OCI-LY1 (cell line): ENCODE measurements at regions not wholly inside any gene's neighbourhood (a gene's known extent, or its start where the extent isn't known, plus 50 kb on each side); places are given as distances from the start of the nearest gene placed in this dataset.

Experiments
- H2AFZ ChIP-seq: fragments of 200-600 bp; sonication (generic), shearing (Covaris generic); 2 replicates; pipeline ENCODE4 v1.6.0; 2014; ENCODE audit warnings: antibody characterized with exemption, mild to moderate bottlenecking, low read length
- H3F3A ChIP-seq: fragments of 200-600 bp; sonication (generic), shearing (Covaris generic); 2 replicates; pipeline ENCODE4 v1.6.0; 2014; ENCODE audit warnings: mild to moderate bottlenecking, antibody characterized with exemption, low read length, moderate library complexity; ENCODE audit not compliant: insufficient read depth
- H3K27ac ChIP-seq: fragments of 200-600 bp; sonication (generic); 2 replicates; pipeline ENCODE4 v1.5.1; 2014; ENCODE audit warnings: low read length, mixed run types, mild to moderate bottlenecking, low read depth; ENCODE audit not compliant: poor library complexity, severe bottlenecking
- H3K27me3 ChIP-seq: fragments of 200-600 bp; sonication (generic); 2 replicates; pipeline ENCODE4 v1.6.0; 2014; ENCODE audit warnings: antibody characterized with exemption, mild to moderate bottlenecking, low read length, moderate library complexity; ENCODE audit not compliant: insufficient read depth
- H3K36me3 ChIP-seq: fragments of 200-600 bp; sonication (generic); 2 replicates; pipeline ENCODE4 v1.6.1; 2014; ENCODE audit warnings: mild to moderate bottlenecking, antibody characterized with exemption, low read length, moderate library complexity, mixed read lengths; ENCODE audit not compliant: insufficient read depth
- H3K4me1 ChIP-seq: fragments of 200-600 bp; sonication (generic); 2 replicates; pipeline ENCODE4 v1.5.1; 2014; ENCODE audit warnings: mild to moderate bottlenecking, low read length, moderate library complexity; ENCODE audit not compliant: insufficient read depth, severe bottlenecking
- H3K4me2 ChIP-seq: fragments of 200-600 bp; sonication (generic), shearing (Covaris generic); 2 replicates; pipeline ENCODE4 v1.6.1; 2014; ENCODE audit warnings: low read length
- H3K4me3 ChIP-seq: fragments of 200-600 bp; sonication (generic); 2 replicates; pipeline ENCODE4 v1.5.1; 2014; ENCODE audit warnings: low read length, low read depth, mild to moderate bottlenecking, mixed read lengths; ENCODE audit not compliant: poor library complexity, severe bottlenecking
- H3K79me2 ChIP-seq: fragments of 200-600 bp; shearing (Covaris generic); 2 replicates; pipeline ENCODE4 v1.6.1; 2016; ENCODE audit warnings: mixed run types, low read length, mixed read lengths; ENCODE audit not compliant: insufficient read depth
- H3K9ac ChIP-seq: fragments of 200-600 bp; sonication (generic), shearing (Covaris generic); 2 replicates; pipeline ENCODE4 v1.6.1; 2014; ENCODE audit warnings: mild to moderate bottlenecking, low read length, mixed read lengths
- H3K9me2 ChIP-seq: fragments of 200-600 bp; sonication (generic), shearing (Covaris generic); 2 replicates; pipeline ENCODE4 v1.6.1; 2014; ENCODE audit warnings: low read depth, mild to moderate bottlenecking, low read length, mixed read lengths
- H3K9me3 ChIP-seq: fragments of 200-600 bp; shearing (Covaris generic); 2 replicates; pipeline ENCODE4 v1.6.1; 2014; ENCODE audit warnings: low read length, mixed read lengths
- H4K20me1 ChIP-seq: fragments of 200-600 bp; sonication (generic), shearing (Covaris generic); 2 replicates; pipeline ENCODE4 v1.6.0; 2016; ENCODE audit warnings: mild to moderate bottlenecking, low read length; ENCODE audit not compliant: insufficient read depth
- EZH2 ChIP-seq: fragments of 200-600 bp; sonication (generic), shearing (Covaris generic); IDR thresholded peaks from 2 replicates; pipeline ENCODE4 v1.8.0; 2017; ENCODE audit warnings: borderline replicate concordance, mixed run types, mild to moderate bottlenecking, antibody characterized with exemption, low read length, moderate library complexity, mixed read lengths
- TF ChIP-seq, protein P1 (sequence below): fragments of 200-600 bp; sonication (generic), shearing (Covaris generic); IDR thresholded peaks from 2 replicates; pipeline ENCODE4 v1.5.1; 2017; ENCODE audit warnings: mild to moderate bottlenecking, antibody characterized with exemption, low read length, moderate library complexity, mixed read lengths

DNA sequence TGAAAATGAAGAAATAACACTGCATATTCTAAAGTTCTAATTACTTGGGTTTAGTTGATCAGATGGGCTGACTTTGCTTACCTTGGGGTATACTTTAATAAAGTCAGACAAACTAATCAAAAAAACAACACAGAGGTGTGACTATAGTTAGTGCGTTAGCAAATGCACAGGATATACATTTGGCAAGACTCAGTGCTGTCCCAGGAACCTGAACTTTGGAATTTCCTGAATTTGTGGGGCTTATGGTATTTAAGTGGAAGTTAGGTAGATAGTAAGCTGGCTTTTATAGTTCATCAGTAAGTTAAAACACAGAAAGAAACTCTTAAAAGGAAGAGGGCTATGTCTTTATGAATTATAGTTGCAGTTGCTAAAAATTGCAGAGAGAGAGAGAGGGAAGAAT is 302.6 kb upstream of the DDI1 start:
- H3K79me2 ChIP-seq = no peaks in the 10 kb centered on the region
- H3K4me2 ChIP-seq = no peak overlapping the region
- no peaks in the 10 kb centered on the region for H3F3A ChIP-seq
- H3K36me3 ChIP-seq = no peaks in the 10 kb centered on the region
- H3K4me3 ChIP-seq = no peak overlapping the region
- H3K27ac ChIP-seq = no peak overlapping the region
- no peak overlapping the region for H2AFZ ChIP-seq
- no peaks in the 10 kb centered on the region for H4K20me1 ChIP-seq
- no peaks in the 10 kb centered on the region for H3K9me3 ChIP-seq
- TF ChIP-seq EZH2 = no peak
- TF ChIP-seq, protein P1, sequence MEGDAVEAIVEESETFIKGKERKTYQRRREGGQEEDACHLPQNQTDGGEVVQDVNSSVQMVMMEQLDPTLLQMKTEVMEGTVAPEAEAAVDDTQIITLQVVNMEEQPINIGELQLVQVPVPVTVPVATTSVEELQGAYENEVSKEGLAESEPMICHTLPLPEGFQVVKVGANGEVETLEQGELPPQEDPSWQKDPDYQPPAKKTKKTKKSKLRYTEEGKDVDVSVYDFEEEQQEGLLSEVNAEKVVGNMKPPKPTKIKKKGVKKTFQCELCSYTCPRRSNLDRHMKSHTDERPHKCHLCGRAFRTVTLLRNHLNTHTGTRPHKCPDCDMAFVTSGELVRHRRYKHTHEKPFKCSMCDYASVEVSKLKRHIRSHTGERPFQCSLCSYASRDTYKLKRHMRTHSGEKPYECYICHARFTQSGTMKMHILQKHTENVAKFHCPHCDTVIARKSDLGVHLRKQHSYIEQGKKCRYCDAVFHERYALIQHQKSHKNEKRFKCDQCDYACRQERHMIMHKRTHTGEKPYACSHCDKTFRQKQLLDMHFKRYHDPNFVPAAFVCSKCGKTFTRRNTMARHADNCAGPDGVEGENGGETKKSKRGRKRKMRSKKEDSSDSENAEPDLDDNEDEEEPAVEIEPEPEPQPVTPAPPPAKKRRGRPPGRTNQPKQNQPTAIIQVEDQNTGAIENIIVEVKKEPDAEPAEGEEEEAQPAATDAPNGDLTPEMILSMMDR = no peak
- peaks cover 5% of the 10 kb centered on the region for H3K4me1 ChIP-seq
- no peak overlapping the region for H3K9ac ChIP-seq
- no peaks in the 10 kb centered on the region for H3K27me3 ChIP-seq
- H3K9me2 ChIP-seq = no peaks in the 10 kb centered on the region

DNA sequence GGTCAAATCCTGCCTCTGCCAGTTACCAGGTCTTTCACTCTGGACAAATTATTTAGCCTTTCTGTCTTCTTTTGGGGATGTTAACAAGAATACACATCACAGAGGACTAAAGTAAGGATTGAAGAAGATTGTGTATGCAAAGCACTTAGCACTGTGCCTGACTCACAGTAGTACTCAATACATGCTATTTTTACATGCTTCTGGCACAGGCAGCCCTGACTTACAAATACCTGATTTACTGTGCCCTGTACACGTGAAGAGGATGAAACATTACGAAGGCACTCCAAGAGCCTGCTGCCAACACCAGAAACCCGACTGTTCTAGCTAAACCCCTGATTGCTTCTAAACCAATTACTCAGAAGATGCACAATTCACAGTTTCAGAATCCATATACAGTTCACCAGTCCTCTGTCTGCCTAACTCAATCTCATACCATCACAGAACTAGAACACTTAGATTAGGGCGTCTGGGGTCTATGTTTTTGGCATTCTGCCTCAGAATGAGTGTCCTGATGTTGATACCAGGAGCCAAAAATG is 300.9 kb upstream of the DDI1 start:
- Histone ChIP-seq H3K79me2 (no peaks in the 10 kb centered on the region), H4K20me1 (no peaks in the 10 kb centered on the region), H3K4me2 (no peak overlapping the region), H3K9me3 (no peaks in the 10 kb centered on the region), H3K9me2 (no peaks in the 10 kb centered on the region), H3K27ac (no peak overlapping the region), H3K36me3 (no peaks in the 10 kb centered on the region), H3F3A (no peaks in the 10 kb centered on the region), H2AFZ (no peak overlapping the region), H3K4me3 (no peak overlapping the region), H3K9ac (no peak overlapping the region), H3K27me3 (no peaks in the 10 kb centered on the region), H3K4me1 (peaks cover 7% of the 10 kb centered on the region)
- TF ChIP-seq EZH2 = no peak
- TF ChIP-seq, protein P1 = no peak

DNA sequence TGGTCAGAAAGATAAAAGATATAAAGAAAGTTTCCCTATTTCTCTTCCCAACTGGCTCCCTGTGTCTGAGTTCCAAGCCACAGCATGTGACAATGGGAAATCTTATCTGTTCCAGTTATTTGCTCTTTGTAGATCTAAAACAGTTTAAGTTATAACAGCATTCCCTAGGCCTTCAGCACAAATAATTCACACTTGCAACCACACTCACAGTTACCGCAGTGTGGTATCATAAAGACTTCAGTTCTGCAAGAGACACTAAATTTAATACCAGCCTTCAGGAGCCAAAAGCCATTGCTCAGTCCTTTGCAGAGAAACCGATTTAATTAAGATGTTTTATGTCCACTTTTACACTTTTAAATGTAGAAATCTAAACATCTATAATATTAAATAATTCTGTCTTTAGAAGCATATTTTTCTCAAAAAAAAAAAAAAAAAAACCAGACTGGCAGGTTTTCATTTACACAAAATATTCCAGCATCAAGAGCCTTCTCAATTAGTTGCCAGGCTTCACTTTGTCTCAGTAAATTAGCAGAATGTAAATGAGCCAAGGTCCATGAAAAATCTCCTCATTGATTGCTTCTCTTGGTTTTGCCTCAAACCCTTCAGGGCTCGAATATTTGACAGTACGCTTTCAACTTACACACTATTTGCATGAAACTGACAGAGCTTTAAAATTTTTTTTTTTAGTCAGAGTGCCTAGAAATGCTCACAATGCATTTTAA is 300.0 kb upstream of the DDI1 start:
- Histone ChIP-seq H3K9me2 (no peaks in the 10 kb centered on the region), H3K27ac (no peak overlapping the region), H4K20me1 (no peaks in the 10 kb centered on the region), H3K9me3 (no peaks in the 10 kb centered on the region), H3K4me2 (no peak overlapping the region), H3K36me3 (no peaks in the 10 kb centered on the region), H3F3A (no peaks in the 10 kb centered on the region), H3K4me3 (no peak overlapping the region), H3K27me3 (no peaks in the 10 kb centered on the region), H3K4me1 (peaks cover 7% of the 10 kb centered on the region), H3K9ac (no peak overlapping the region), H3K79me2 (no peaks in the 10 kb centered on the region), H2AFZ (no peak overlapping the region)
- TF ChIP-seq, protein P1 = no peak
- TF ChIP-seq EZH2 = no peak
